ENCODE measurements at regions not wholly inside any gene's neighbourhood (a gene's known extent, or its start where the extent isn't known, plus 50 kb on each side); places are given as distances from the start of the nearest gene placed in this dataset.

DNA sequence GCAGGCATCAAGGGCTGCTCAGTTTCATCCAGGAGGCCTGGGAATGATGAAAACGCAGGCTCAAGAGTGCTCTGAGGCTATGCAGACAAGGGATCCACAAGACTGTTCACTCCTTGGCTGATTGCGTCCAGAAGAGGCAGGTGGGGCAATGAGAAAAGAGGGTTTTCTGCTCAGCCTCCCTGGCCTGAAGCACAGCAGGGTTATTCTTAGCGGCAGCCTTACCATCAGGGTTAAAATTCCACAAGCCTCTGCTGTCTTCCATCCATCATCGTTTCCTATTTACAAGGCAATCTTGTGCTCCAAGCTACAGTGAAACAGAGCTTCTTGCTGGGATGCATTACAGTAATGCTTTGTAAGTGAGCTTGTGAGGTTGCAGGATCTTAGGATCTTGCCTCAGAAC, 129.4 kb upstream of the SHH start:
- H3K36me3 ChIP-seq (ENCODE audit: control insufficient read depth in 4 of 4, insufficient read depth in 3 of 4, low read depth in 1 of 4, low read length in 3 of 4) = no peaks in the 10 kb centered on the region
- 50% methylated on average over 4 of the region's 4 CpGs for WGBS
- no peaks in the 10 kb centered on the region for H3K4me1 ChIP-seq (ENCODE audit: control insufficient read depth in 4 of 4, insufficient read depth in 4 of 4, low read length in 3 of 4)
- H3K9me3 ChIP-seq (ENCODE audit: control insufficient read depth in 4 of 4, low read length in 3 of 4) = peaks cover 0 to 7% (median 4%) of the 10 kb centered on the region in 4 donors
- no peak overlapping the region for H3K27ac ChIP-seq (ENCODE audit: low read depth in 1 of 2, low read length in 2 of 2)
- no peak overlapping the region for H3K4me3 ChIP-seq (ENCODE audit: low read depth in 1 of 3, low read length in 3 of 3)
- no peak for DNase-seq (ENCODE audit: low spot score)
- TF ChIP-seq HNF4A (conservative IDR thresholded peaks at IDR 0.05) = no peak
- no peak for TF ChIP-seq EGR1 (IDR thresholded peaks at IDR 0.05; ENCODE audit: low read depth in 2 of 2)
- no peak for TF ChIP-seq HNF4G (IDR thresholded peaks at IDR 0.05)
- no peak for TF ChIP-seq REST (IDR thresholded peaks at IDR 0.05)
- TF ChIP-seq RXRA (IDR thresholded peaks at IDR 0.05) = no peak
- TF ChIP-seq SP1 (IDR thresholded peaks at IDR 0.05) = no peak
- TF ChIP-seq RAD21 (IDR thresholded peaks at IDR 0.05) = no peak
- no peak for TF ChIP-seq JUND (IDR thresholded peaks at IDR 0.05)
- TF ChIP-seq TAF1 (conservative IDR thresholded peaks at IDR 0.05) = no peak
- TF ChIP-seq YY1 (IDR thresholded peaks at IDR 0.05) = no peak
- no peak for TF ChIP-seq CTCF (IDR thresholded peaks at IDR 0.05; ENCODE audit: low read depth, low read length, missing input control)
- no peak for TF ChIP-seq FOXA2 (IDR thresholded peaks at IDR 0.05)
- no peak for TF ChIP-seq FOXA1 (IDR thresholded peaks at IDR 0.05)
- H3K27me3 ChIP-seq (ENCODE audit: control insufficient read depth in 4 of 4, insufficient read depth in 4 of 4, low read length in 3 of 4) = peaks cover 0 to 2% (median 0%) of the 10 kb centered on the region in 4 donors
- no peak overlapping the region for H3K9ac ChIP-seq (ENCODE audit: low read depth in 1 of 2, low read length in 2 of 2)

GRCh38 chr7:155939350-155939749, 127.1 kb upstream of the SHH start:
- Histone ChIP-seq H3K27ac (ENCODE audit: low read depth in 1 of 2, low read length in 2 of 2) (no peak overlapping the region), H3K36me3 (ENCODE audit: control insufficient read depth in 4 of 4, insufficient read depth in 3 of 4, low read depth in 1 of 4, low read length in 3 of 4) (no peaks in the 10 kb centered on the region), H3K4me3 (ENCODE audit: low read depth in 1 of 3, low read length in 3 of 3) (no peak overlapping the region), H3K4me1 (ENCODE audit: control insufficient read depth in 4 of 4, insufficient read depth in 4 of 4, low read length in 3 of 4) (no peaks in the 10 kb centered on the region), H3K9me3 (ENCODE audit: control insufficient read depth in 4 of 4, low read length in 3 of 4) (peaks cover 0 to 7% (median 4%) of the 10 kb centered on the region in 4 donors), H3K27me3 (ENCODE audit: control insufficient read depth in 4 of 4, insufficient read depth in 4 of 4, low read length in 3 of 4) (peaks cover 0 to 2% (median 0%) of the 10 kb centered on the region in 4 donors), H3K9ac (ENCODE audit: low read depth in 1 of 2, low read length in 2 of 2) (no peak overlapping the region)
- no peak for TF ChIP-seq JUND (IDR thresholded peaks at IDR 0.05)
- no peak for TF ChIP-seq EGR1 (IDR thresholded peaks at IDR 0.05; ENCODE audit: low read depth in 2 of 2)
- no peak for TF ChIP-seq TAF1 (conservative IDR thresholded peaks at IDR 0.05)
- TF ChIP-seq, protein P1, sequence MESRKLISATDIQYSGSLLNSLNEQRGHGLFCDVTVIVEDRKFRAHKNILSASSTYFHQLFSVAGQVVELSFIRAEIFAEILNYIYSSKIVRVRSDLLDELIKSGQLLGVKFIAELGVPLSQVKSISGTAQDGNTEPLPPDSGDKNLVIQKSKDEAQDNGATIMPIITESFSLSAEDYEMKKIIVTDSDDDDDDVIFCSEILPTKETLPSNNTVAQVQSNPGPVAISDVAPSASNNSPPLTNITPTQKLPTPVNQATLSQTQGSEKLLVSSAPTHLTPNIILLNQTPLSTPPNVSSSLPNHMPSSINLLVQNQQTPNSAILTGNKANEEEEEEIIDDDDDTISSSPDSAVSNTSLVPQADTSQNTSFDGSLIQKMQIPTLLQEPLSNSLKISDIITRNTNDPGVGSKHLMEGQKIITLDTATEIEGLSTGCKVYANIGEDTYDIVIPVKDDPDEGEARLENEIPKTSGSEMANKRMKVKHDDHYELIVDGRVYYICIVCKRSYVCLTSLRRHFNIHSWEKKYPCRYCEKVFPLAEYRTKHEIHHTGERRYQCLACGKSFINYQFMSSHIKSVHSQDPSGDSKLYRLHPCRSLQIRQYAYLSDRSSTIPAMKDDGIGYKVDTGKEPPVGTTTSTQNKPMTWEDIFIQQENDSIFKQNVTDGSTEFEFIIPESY (IDR thresholded peaks at IDR 0.05) = no peak
- TF ChIP-seq YY1 (IDR thresholded peaks at IDR 0.05) = no peak
- TF ChIP-seq RAD21 (IDR thresholded peaks at IDR 0.05) = no peak
- no peak for TF ChIP-seq CTCF (IDR thresholded peaks at IDR 0.05; ENCODE audit: low read depth, low read length, missing input control)
- TF ChIP-seq, protein P2, sequence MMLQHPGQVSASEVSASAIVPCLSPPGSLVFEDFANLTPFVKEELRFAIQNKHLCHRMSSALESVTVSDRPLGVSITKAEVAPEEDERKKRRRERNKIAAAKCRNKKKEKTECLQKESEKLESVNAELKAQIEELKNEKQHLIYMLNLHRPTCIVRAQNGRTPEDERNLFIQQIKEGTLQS (IDR thresholded peaks at IDR 0.05) = no peak
- TF ChIP-seq HNF4G (IDR thresholded peaks at IDR 0.05) = no peak
- TF ChIP-seq REST (IDR thresholded peaks at IDR 0.05) = no peak
- no peak for TF ChIP-seq HNF4A (conservative IDR thresholded peaks at IDR 0.05)
- no peak for TF ChIP-seq FOXA1 (IDR thresholded peaks at IDR 0.05)
- TF ChIP-seq GABPA (IDR thresholded peaks at IDR 0.05 in 1 of 2, conservative IDR thresholded peaks at IDR 0.05 in 1 of 2) = no peak
- DNase-seq (ENCODE audit: low spot score) = no peak
